ENCODE measurements at regions not wholly inside any gene's neighbourhood (a gene's known extent, or its start where the extent isn't known, plus 50 kb on each side); places are given as distances from the start of the nearest gene placed in this dataset.

DNA sequence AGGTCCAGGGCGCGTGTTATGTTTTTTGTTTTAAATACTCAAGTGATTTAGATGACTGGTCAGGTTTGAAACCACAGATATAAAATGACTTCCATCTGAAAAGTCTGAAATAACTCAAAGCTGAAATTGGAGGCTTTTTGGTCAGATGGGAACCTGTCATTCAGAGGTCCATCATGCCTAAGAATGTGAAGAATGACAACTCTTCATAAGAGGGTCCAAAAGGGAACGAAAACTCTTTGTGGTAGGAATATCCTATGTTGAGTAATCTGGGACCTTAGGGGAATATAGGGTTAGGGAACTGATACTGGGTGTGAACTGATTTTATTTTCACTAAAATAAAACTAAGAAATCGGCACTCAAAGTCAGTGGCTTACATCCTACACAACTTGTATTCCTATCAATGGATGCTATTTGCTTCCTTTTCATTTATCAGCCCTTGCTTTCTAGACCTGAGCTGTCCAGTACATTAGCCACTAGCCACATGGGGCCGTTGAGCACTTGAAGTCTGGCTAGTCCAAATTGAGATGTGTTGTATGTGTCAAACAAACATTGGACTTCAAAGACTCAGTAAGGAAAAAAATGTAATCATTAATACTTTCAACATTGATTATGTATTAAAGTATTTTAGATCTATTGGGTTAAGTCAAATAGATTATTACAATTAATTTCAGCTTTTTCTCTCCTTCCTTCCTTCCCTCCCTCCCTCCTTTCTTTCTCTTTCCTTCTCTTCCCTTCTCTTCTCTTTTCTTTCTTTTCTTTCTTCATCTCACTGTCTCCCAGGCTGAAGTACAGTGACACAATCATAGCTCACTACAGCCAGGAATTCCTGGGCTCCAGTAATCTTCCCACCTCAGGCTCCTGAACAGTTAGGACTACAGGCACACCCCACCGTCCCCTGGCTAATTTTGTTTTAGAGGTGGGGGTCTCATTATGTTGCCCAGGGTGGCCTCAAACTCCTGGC is 56.5 kb upstream of the KDM7A start:
- Mint-ChIP-seq H3K9me3 (no peaks in the 10 kb centered on the region), H3K27ac (no peak overlapping the region), H3K27me3 (no peaks in the 10 kb centered on the region), H3K4me3 (no peak overlapping the region), H3K36me3 (ENCODE audit: low read depth) (peaks cover 2% of the 10 kb centered on the region), H3K4me1 (peaks cover 26% of the 10 kb centered on the region)
- intact Hi-C loops (cut with micrococcal nuclease): loop anchor here (5.0 kb wide), 2 partner anchors 69 to 876 kb away; partner anchors contain the start of gene LUC7L2
- DNase-seq: no peak

DNA sequence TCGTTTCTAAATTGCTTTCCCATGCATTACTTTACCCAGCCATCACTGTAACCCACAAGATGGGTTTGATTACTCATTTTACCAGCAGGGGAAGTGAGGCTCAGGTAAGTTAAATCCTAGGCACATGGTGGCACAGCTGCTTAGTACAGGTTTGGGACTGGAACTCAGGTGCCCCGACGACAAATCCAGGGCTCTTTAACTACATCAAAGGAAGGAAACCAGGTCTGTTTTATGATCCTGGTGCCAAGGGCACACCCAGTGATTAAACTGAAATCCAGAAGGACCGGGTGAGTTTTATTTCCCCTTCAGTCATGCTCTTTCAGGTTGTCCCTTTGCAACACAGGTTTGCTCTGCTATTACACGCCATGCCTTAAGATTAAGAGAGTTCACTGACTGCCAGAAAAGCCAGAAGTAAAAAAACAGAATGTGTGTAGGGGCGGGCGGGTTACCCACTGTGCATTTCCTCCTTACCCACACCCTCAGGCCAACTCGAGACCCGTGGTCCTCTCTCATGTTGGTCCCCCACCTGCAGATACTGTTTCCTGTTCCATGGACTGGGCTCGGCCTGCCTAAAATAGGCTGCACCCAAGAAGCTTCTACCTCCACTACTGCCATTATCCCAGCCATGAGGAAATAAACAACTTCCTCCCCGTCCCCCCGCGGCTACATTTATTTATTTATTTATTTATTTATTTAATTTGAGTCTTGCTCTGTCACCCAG is 55.1 kb upstream of the KDM7A start:
- Mint-ChIP-seq H3K36me3 (ENCODE audit: low read depth) (peaks cover 2% of the 10 kb centered on the region), H3K27ac (peak overlapping the region; percentile 98), H3K27me3 (no peaks in the 10 kb centered on the region), H3K9me3 (no peaks in the 10 kb centered on the region), H3K4me1 (peaks cover 28% of the 10 kb centered on the region), H3K4me3 (peak overlapping the region; percentile 96)
- intact Hi-C loops (cut with micrococcal nuclease): loop anchor here (1.0 to 5.0 kb wide), 4 partner anchors 20 to 875 kb away; partner anchors contain the start of genes LUC7L2 and MKRN1
- DNase-seq: peak; percentile 72

DNA sequence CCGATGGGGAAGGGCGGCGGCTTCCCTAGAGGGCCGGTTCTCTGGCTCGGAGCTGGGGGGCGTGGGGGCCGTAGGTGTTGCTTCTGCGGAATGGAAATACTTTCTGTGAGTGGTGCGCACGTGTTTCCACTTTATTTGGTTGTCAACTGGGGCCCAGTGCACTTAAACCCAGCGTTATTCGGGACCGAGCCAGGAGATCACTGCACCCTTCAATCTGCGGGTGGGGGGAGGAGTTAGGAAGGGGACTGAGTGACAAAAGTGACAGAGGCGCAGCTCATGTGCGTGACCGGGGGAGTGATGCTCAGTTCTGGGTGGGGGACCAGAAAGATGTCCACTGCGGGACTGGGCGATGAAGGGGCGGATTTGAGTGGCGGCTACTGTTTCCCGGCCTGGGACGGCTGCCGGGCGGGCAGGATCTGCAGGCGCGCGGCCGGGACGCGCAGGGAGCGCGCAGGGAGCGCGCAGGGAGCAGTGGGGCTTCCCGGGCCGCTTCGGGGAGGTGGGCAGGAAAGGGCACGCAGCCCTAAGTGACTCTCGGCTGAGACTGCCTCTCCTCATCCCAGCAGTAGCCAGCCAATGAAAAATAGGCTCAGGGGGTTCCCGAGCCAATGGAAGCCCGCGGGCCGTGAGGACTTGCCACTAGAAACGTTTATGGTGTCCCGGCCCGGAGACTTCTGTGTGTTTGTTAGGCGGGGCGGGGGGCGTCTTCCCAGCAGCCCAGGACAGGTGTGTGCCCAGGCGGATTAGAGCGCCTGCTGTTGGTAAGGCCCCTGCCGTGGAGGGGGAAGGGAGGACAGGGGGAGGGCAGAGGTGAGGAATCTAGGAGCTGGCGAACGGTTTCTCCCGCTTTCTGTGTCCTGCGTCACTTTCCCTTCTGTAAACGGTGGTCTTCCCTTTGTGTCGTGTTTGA is 54.3 kb upstream of the KDM7A start:
- Mint-ChIP-seq H3K27me3 (no peaks in the 10 kb centered on the region), H3K4me1 (peaks cover 33% of the 10 kb centered on the region), H3K4me3 (peak overlapping the region; percentile 96), H3K36me3 (ENCODE audit: low read depth) (peaks cover 2% of the 10 kb centered on the region), H3K27ac (peak overlapping the region; percentile 98), H3K9me3 (no peaks in the 10 kb centered on the region)
- DNase-seq: peak; percentile 86
- intact Hi-C loops (cut with micrococcal nuclease): loop anchor here (1.0 to 5.0 kb wide), 7 partner anchors 19 to 874 kb away; partner anchors contain the start of genes LUC7L2 and MKRN1

DNA sequence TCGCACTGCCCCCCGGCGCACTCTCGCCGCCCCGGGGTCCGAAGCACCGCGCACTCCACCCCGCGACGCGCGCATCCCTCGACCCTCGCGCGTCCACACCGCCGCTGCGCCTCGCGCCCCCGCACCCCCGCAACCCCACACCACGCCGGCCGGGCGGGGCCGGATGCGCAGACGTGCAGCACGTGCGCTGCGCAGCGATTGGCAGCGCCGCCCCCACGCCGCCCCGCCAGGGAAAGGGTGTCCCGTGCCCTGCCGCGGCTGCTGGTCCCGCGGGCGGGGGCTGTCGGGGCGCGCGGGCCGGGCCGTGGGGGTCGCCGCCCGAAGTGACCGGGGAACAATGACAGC is 53.7 kb upstream of the KDM7A start:
- Mint-ChIP-seq H3K27me3 (no peaks in the 10 kb centered on the region), H3K4me3 (peak overlapping the region; percentile 96), H3K27ac (peak overlapping the region; percentile 98), H3K9me3 (no peaks in the 10 kb centered on the region), H3K4me1 (peaks cover 39% of the 10 kb centered on the region), H3K36me3 (ENCODE audit: low read depth) (peaks cover 2% of the 10 kb centered on the region)
- peak; percentile 94 for DNase-seq
- intact Hi-C loops (cut with micrococcal nuclease): loop anchor here (1.0 to 5.0 kb wide), 5 partner anchors 18 to 873 kb away; partner anchors contain the start of gene LUC7L2

DNA sequence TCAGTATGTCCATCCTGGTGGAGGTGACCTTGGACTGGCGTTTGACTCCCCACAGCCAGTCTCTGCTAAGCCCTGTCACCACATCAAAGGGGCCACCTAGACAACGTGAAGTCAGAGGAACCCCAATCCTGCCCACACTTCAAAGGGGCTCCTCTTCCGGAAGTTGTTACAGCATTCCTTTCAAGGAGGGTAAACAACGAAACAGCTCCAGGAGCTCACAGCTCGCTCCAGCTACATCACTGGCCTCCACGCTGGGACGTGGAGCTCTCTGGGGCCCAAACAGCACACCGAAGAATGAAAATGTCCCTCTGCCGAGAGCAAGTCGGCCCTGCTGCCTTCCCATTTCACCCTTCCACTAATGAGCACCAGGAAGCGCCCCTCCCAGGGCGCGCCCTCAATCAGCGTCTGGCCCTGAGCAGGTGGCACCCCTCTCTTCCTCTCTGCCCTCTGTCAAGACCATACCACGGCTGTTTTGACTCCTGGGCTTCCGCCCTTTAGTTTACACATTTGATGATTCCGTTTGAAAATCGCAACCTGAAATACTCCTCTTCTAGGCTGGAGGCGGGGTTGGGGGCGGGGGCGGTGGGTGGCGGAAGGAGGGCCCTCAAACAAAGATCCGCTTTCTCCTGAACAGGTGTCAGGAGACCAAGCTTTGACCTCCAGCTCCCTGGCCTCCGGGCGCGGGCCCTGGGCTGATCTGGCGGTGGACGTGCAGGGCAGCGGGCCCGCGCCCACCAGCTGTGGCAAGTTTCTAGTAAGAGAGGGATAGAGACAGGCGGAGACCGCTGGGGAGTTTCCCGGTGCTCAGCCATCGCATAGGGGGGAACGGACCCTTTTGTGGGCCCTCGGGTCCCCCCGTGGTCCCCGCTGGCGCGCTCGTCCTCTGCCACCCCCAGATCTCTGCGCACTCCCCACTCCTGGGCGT is 53.1 kb upstream of the KDM7A start:
- Mint-ChIP-seq H3K27me3 (no peaks in the 10 kb centered on the region), H3K4me1 (peaks cover 43% of the 10 kb centered on the region), H3K4me3 (peak overlapping the region; percentile 96), H3K9me3 (no peaks in the 10 kb centered on the region), H3K36me3 (ENCODE audit: low read depth) (peaks cover 2% of the 10 kb centered on the region), H3K27ac (peak overlapping the region; percentile 96)
- peak; percentile 89 for DNase-seq
- intact Hi-C loops (cut with micrococcal nuclease): loop anchor here (1.0 to 5.0 kb wide), 5 partner anchors 18 to 873 kb away; partner anchors contain the start of gene LUC7L2

DNA sequence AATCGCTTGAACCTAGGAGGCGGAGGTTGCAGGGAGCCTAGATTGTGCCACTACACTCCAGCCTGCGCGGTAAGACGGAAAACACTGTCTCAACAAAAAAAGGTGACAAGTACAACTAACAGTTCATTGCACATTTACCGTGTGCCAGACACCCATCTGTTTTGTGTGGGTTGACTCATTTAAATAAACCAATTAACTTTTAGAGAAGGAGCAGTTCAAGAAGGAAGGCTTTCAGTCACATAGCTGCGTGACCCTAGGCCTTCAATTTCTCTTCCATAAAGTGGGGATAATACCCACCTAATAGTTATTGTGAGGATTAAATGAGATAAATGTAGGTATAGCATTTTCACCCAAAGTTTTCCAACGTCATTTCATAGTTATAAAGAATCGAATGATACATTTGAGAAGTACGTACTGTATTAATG is 52.3 kb upstream of the KDM7A start:
- peak overlapping the region; percentile 96 for H3K27ac Mint-ChIP-seq
- no peak for DNase-seq
- H3K4me3 Mint-ChIP-seq: peak overlapping the region; percentile 96
- H3K36me3 Mint-ChIP-seq (ENCODE audit: low read depth): peaks cover 2% of the 10 kb centered on the region
- no peaks in the 10 kb centered on the region for H3K9me3 Mint-ChIP-seq
- intact Hi-C loops (cut with micrococcal nuclease): no loop called here
- peaks cover 48% of the 10 kb centered on the region for H3K4me1 Mint-ChIP-seq
- no peaks in the 10 kb centered on the region for H3K27me3 Mint-ChIP-seq
